ENCODE measurements at regions not wholly inside any gene's neighbourhood (a gene's known extent, or its start where the extent isn't known, plus 50 kb on each side); places are given as distances from the start of the nearest gene placed in this dataset.

DNA sequence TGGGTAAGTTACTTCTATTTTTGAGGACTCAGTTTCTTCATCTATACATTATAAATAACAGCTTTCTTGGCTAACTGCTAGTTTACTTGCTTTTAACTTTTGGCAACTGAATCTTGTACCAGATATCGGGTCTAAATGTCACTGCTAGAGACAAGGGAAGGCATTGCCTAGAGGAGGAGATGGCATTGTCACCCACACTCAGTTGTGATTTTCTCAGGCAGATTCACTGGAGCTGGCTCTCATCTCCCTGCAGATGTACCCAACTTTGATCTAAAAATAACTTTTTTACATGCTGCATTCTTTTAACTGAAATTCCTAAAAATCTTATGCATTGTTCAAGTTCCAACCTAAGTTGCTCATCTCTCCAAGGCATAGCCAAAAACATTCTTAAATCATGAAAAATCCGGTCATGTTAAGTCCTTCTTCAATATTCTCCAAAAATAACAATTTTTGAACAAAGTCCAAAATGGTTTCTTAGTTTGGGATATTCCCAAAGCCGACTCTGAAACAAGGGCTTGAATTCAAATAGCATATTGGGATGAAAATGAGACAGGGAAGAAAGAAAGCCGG is 469.0 kb upstream of the BOD1L1 start:
- TF ChIP-seq CTCF (IDR thresholded peaks at IDR 0.05 in 8 of 11, conservative IDR thresholded peaks at IDR 0.05 in 3 of 11) = no peak
- no peak for TF ChIP-seq POLR2A (IDR thresholded peaks at IDR 0.05)
- TF ChIP-seq POLR2AphosphoS5 (IDR thresholded peaks at IDR 0.05) = no peak

Measured in spleen (tissue), 7 donors.